HEK293T (cell line): ENCODE measurements at regions not wholly inside any gene's neighbourhood (a gene's known extent, or its start where the extent isn't known, plus 50 kb on each side); places are given as distances from the start of the nearest gene placed in this dataset.

Experiments
- CTBP1 ChIP-seq: fragments of 450-650 bp; IDR thresholded peaks from 2 replicates; pipeline ENCODE4 v1.6.1; 2016; ENCODE audit warnings: borderline replicate concordance
- SP1 ChIP-seq: fragments of 450-650 bp; IDR thresholded peaks from 2 replicates; pipeline ENCODE4 v1.6.1; 2017
- TARDBP ChIP-seq: fragments of 450-650 bp; IDR thresholded peaks from 2 replicates; pipeline ENCODE4 v1.6.1; 2016
- ZNF384 ChIP-seq: fragments of 450-650 bp; IDR thresholded peaks from 2 replicates; pipeline ENCODE4 v1.6.1; 2016

DNA sequence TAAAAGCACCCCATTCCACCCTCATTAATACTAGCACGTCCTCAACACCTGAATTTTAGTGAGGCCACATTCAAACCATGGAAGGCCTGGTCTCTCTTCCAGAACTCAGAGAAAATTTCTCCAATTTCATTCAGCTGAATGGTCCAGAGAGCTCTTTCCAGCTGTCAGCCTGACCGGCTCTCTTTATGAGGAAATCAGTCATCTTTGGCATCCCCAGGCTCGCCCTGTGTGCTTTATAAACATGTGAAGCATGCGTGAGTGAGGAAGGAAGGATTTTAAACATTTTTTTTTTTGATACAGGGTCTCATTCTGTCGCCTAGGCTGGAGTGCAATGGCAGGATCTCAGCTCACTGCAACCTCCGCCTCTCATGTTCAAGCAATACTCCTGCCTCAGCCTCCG lies 1812.9 kb upstream of the TENM3 start:
- no peak for TF ChIP-seq ZNF384
- TF ChIP-seq CTBP1, result no peak
- no peak for TF ChIP-seq TARDBP
- TF ChIP-seq SP1, result no peak
